K562 (cell line): ENCODE measurements at regions not wholly inside any gene's neighbourhood (a gene's known extent, or its start where the extent isn't known, plus 50 kb on each side); places are given as distances from the start of the nearest gene placed in this dataset.

ENCODE experiments used
- ATAC-seq: fragments of 200-7000 bp; cut with Tn5 transposase; 3 replicates; pipeline ENCODE4 v1.9.1; 2020; ENCODE audit warnings: moderate library complexity
- BruUV-seq: library from RNA; stranded (reverse); fragments of 400-500 nt; replicated peaks from 2 replicates; lab custom pipeline; 2021; lab: Mats Ljungman, UMichigan
- CTCF ChIA-PET: fragments of 300-600 bp; formaldehyde crosslinking; extraction: SDS; loops from one replicate; lab custom pipeline; 2021; ENCODE audit warnings: low intra/inter-chr PET ratio; lab: Yijun Ruan, JAX
- POLR2A ChIA-PET: fragments of 300-600, 350-650 bp; sonication (Branson Sonifier 250); formaldehyde crosslinking; extraction: SDS; loops from one replicate; lab custom pipeline; 2021; ENCODE audit warnings: antibody characterized with exemption, inconsistent platforms; lab: Yijun Ruan, JAX
- DNase-seq, 4 experiments: peaks; one replicate each; pipeline versions ENCODE4 v3.0.0 to v3.0.0-alpha.2; 2011 to 2018; ENCODE audit warnings: low spot score in 3 of 4, mixed read lengths in 3 of 4; ENCODE audit errors: extremely low read depth in 1 of 4
- FAIRE-seq: peaks from 2 replicates; lab custom pipeline; 2011; peaks lifted over from hg19 to GRCh38; lab: Jason Lieb, UNC
- H2AFZ ChIP-seq: 2 replicates; pipeline ENCODE4 v1.6.0; 2011; ENCODE audit warnings: low read depth, low read length, control low read depth, inconsistent platforms
- H3K27ac ChIP-seq: fragments of 200-600 bp; 3 replicates; pipeline ENCODE4 v1.8.0; 2011; ENCODE audit warnings: low read depth, mild to moderate bottlenecking, control low read depth, inconsistent platforms, low read length, moderate library complexity, mixed read lengths; ENCODE audit errors: extremely low read depth
- H3K27me3 ChIP-seq, 2 experiments: fragments of 300-600 bp in 1 of 2; 2 replicates in 1 of 2; 3 replicates in 1 of 2; pipeline versions ENCODE4 v1.6.0 to v1.8.0; 2011; ENCODE audit warnings: inconsistent platforms in 2 of 2, low read length in 2 of 2, mild to moderate bottlenecking in 1 of 2, mixed read lengths in 1 of 2, moderate library complexity in 1 of 2; ENCODE audit not compliant: control insufficient read depth in 2 of 2, insufficient read depth in 2 of 2
- H3K36me3 ChIP-seq: fragments of 300-600 bp; 3 replicates; pipeline ENCODE4 v1.8.0; 2011; ENCODE audit warnings: mild to moderate bottlenecking, low read length, inconsistent platforms; ENCODE audit not compliant: control insufficient read depth, insufficient read depth
- H3K4me1 ChIP-seq, 2 experiments: fragments of 200-600 bp in 1 of 2; replicated peaks in 1 of 2; 2 replicates in 1 of 2; 3 replicates in 1 of 2; pipeline versions ENCODE4 v1.5.1 to v1.8.0; 2011; ENCODE audit warnings: inconsistent platforms in 2 of 2, low read length in 2 of 2, mild to moderate bottlenecking in 1 of 2, mixed read lengths in 1 of 2, moderate library complexity in 1 of 2; ENCODE audit not compliant: control insufficient read depth in 2 of 2, insufficient read depth in 2 of 2
- H3K4me2 ChIP-seq: 2 replicates; pipeline ENCODE4 v1.6.1; 2011; ENCODE audit warnings: low read length, control low read depth, inconsistent platforms, mixed read lengths; ENCODE audit not compliant: insufficient read depth
- H3K4me3 ChIP-seq: fragments of 200-600 bp; sonication (generic), shearing (Covaris generic); 2 replicates; pipeline ENCODE4 v1.5.1; 2016; ENCODE audit warnings: control low read depth, inconsistent platforms
- H3K79me2 ChIP-seq: fragments of 200-600 bp; 3 replicates; pipeline ENCODE4 v1.8.0; 2011; ENCODE audit warnings: low read length, inconsistent platforms; ENCODE audit not compliant: control insufficient read depth, insufficient read depth
- H3K9ac ChIP-seq, 2 experiments: 2 replicates each; pipeline versions ENCODE4 v1.6.0 to v1.6.1; 2011; ENCODE audit warnings: low read depth in 2 of 2, low read length in 2 of 2, control low read depth in 1 of 2, inconsistent platforms in 1 of 2, mild to moderate bottlenecking in 1 of 2, mixed read lengths in 1 of 2; ENCODE audit not compliant: insufficient read depth in 1 of 2
- H3K9me1 ChIP-seq: one replicate; pipeline ENCODE4 v1.6.0; 2011; ENCODE audit warnings: inconsistent platforms, mild to moderate bottlenecking, low read length, moderate library complexity; ENCODE audit not compliant: control insufficient read depth, insufficient read depth
- H3K9me3 ChIP-seq: replicated peaks from 2 replicates; pipeline ENCODE4 v1.5.1; 2011; ENCODE audit warnings: low read depth, low read length, inconsistent platforms; ENCODE audit not compliant: control insufficient read depth, insufficient read depth
- H4K20me1 ChIP-seq: replicated peaks from 2 replicates; pipeline ENCODE4 v1.6.1; 2011; ENCODE audit warnings: low read length, inconsistent platforms, mixed read lengths; ENCODE audit not compliant: control insufficient read depth, insufficient read depth
- CEBPZ ChIP-seq: fragments of 150-350 bp; IDR thresholded peaks from 2 replicates; pipeline ENCODE4 v1.6.1; 2014; ENCODE audit warnings: low read depth, mild to moderate bottlenecking, low read length, borderline replicate concordance
- CREM ChIP-seq: IDR thresholded peaks from 2 replicates; pipeline ENCODE4 v1.6.1; 2014; ENCODE audit warnings: antibody characterized with exemption, low read depth
- FOSL1 ChIP-seq: fragments of 200-800 bp; sonication (Bioruptor generic); conservative IDR thresholded peaks from 2 replicates; pipeline ENCODE4 v1.6.1; 2016; ENCODE audit warnings: missing genetic modification characterization, missing compliant biosample characterization
- GTF2F1 ChIP-seq: IDR thresholded peaks from 2 replicates; pipeline ENCODE4 v1.6.1; 2011; ENCODE audit warnings: low read depth, low read length, improper control_type of control experiment
- MECOM ChIP-seq: fragments of 250-450 bp; sonication (Bioruptor Pico); IDR thresholded peaks from 2 replicates; pipeline ENCODE4 v1.8.0; 2022; ENCODE audit warnings: inconsistent platforms
- MEF2A ChIP-seq: IDR thresholded peaks from 2 replicates; pipeline ENCODE4 v1.6.1; 2011; ENCODE audit warnings: low read depth, mild to moderate bottlenecking, low read length, moderate library complexity; ENCODE audit not compliant: control insufficient read depth
- POU5F1 ChIP-seq: fragments of 150-350 bp; IDR thresholded peaks from 2 replicates; pipeline ENCODE4 v1.6.1; 2014; ENCODE audit warnings: borderline replicate concordance, low read length, low read depth, mild to moderate bottlenecking; ENCODE audit not compliant: partially characterized antibody
- ZFX ChIP-seq: sonication (generic); formaldehyde crosslinking; IDR thresholded peaks from 2 replicates; pipeline ENCODE4 v1.8.0; 2022; ENCODE audit warnings: mild to moderate bottlenecking, missing genetic modification reagents, moderate library complexity
- ZNF740 ChIP-seq, 3 experiments: fragments of 200-800 bp in 1 of 3; sonication (Bioruptor generic) in 1 of 3; sonication (generic) in 1 of 3; formaldehyde crosslinking in 1 of 3; IDR thresholded peaks; 2 replicates each; pipeline versions ENCODE4 v1.6.1 to v1.8.0; 2016 to 2022; ENCODE audit warnings: mild to moderate bottlenecking in 2 of 3, missing compliant biosample characterization in 2 of 3, missing genetic modification characterization in 2 of 3, missing genetic modification reagents in 1 of 3
- ZNF75A ChIP-seq: fragments of 450-650 bp; formaldehyde crosslinking; IDR thresholded peaks from 2 replicates; pipeline ENCODE4 v1.4.0; 2020; ENCODE audit warnings: mild to moderate bottlenecking
- WGBS: fragments of 100-300 bp; shearing (Covaris generic); methylation state at CpG from one replicate; pipeline ENCODE4 v1.1.6; 2016; ENCODE audit warnings: low coverage, mixed read lengths; ENCODE audit not compliant: insufficient coverage; ENCODE audit errors: missing lambda C conversion rate; 5-methylcytosine and 5-hydroxymethylcytosine counted together
- in situ Hi-C: fragments of 300-500 bp; cut with MboI; formaldehyde crosslinking; loops from 4 replicates; pipeline ENCODE4 v1.15.0; 2018; ENCODE audit warnings: inconsistent platforms, mixed read lengths
- intact Hi-C: fragments of 100-400 bp; cut with micrococcal nuclease; formaldehyde crosslinking; loops from 2 replicates; pipeline ENCODE4 v1.14.2; 2022

- DNase-seq (no peak), FAIRE-seq (no peak), ATAC-seq (no peak)
- H3K9me3 ChIP-seq, result no peaks in the 10 kb centered on the region
- BruUV-seq, result no TSS peak
- TF ChIP-seq FOSL1 (tag), result 0 out of 2 replicates have a peak, but pooled peaks have one; percentile 17
- TF ChIP-seq ZFX (CRISPR knock-in tag), result no peak
- peaks cover 17 to 21% of the 10 kb centered on the region in 2 experiments; a peak in 4 of 5 replicates for H3K27me3 ChIP-seq
- H3K9ac ChIP-seq, result no peak overlapping the region
- H3K4me1 ChIP-seq, result no peaks in the 10 kb centered on the region
- H2AFZ ChIP-seq, result no peak overlapping the region
- H3K4me3 ChIP-seq, result no peak overlapping the region
- CTCF ChIA-PET, result no interaction called here
- no peaks in the 10 kb centered on the region for H3K36me3 ChIP-seq
- in situ Hi-C loops, result no loop called here
- H3K79me2 ChIP-seq, result no peaks in the 10 kb centered on the region
- WGBS, result 3% methylated on average over 7 of the region's 7 CpGs
- H3K4me2 ChIP-seq, result no peak overlapping the region
- H3K9me1 ChIP-seq, result no peaks in the 10 kb centered on the region
- intact Hi-C loops, result no loop called here
- no peak overlapping the region for H3K27ac ChIP-seq
- POLR2A ChIA-PET, result interaction anchor here (0.6 to 0.9 kb wide), 3 partner anchors 8 to 306 kb away, joined by 3 to 4 read pairs (median 3); no protein-coding TSS in a partner anchor
- no peaks in the 10 kb centered on the region for H4K20me1 ChIP-seq
Measured at GRCh38 chr2:44844651-44845270, 96.7 kb upstream of the SIX3 start.

- no TSS peak for BruUV-seq
- ATAC-seq (no peak), DNase-seq (no peak), FAIRE-seq (no peak)
- H3K9me3 ChIP-seq, result no peaks in the 10 kb centered on the region
- H3K79me2 ChIP-seq, result no peaks in the 10 kb centered on the region
- H3K4me3 ChIP-seq, result no peak overlapping the region
- no peak overlapping the region for H2AFZ ChIP-seq
- H3K4me2 ChIP-seq, result no peak overlapping the region
- H3K27ac ChIP-seq, result no peak overlapping the region
- no peaks in the 10 kb centered on the region for H3K4me1 ChIP-seq
- no peaks in the 10 kb centered on the region for H3K9me1 ChIP-seq
- no peaks in the 10 kb centered on the region for H3K36me3 ChIP-seq
- intact Hi-C loops, result no loop called here
- peaks cover 8 to 20% of the 10 kb centered on the region in 2 experiments; a peak in 4 of 5 replicates for H3K27me3 ChIP-seq
- H4K20me1 ChIP-seq, result no peaks in the 10 kb centered on the region
- ChIA-PET POLR2A (no interaction called here), CTCF (no interaction called here)
- H3K9ac ChIP-seq, result no peak overlapping the region
- WGBS, result 7% methylated on average over 1 of the region's 1 CpG
- in situ Hi-C loops, result no loop called here
- TF ChIP-seq CREM (no peak), POU5F1 (no peak), CEBPZ (no peak), ZNF75A (no peak), MECOM (CRISPR knock-in tag) (no peak), GTF2F1 (no peak), ZNF740 (CRISPR knock-in tag; IDR thresholded peaks at IDR 0.05) (no peak), ZNF740 (tag; IDR thresholded peaks at IDR 0.05) (no peak), MEF2A (no peak)
Measured at GRCh38 chr2:44848026-44848425, 93.5 kb upstream of the SIX3 start.
